Neural cell (in vitro differentiated cells): ENCODE measurements at regions not wholly inside any gene's neighbourhood (a gene's known extent, or its start where the extent isn't known, plus 50 kb on each side); places are given as distances from the start of the nearest gene placed in this dataset.

ENCODE experiments used
- CTCF ChIP-seq: fragments of 450-650 bp; IDR thresholded peaks from 2 replicates; pipeline ENCODE4 v1.5.1; 2014; ENCODE audit warnings: antibody characterized with exemption, mild to moderate bottlenecking, moderate library complexity; ENCODE audit not compliant: poor library complexity, severe bottlenecking
- EZH2 ChIP-seq: fragments of 200-600, 300-800 bp; shearing (Covaris generic), sonication (generic); IDR thresholded peaks from 2 replicates; pipeline ENCODE4 v1.6.1; 2014; ENCODE audit warnings: antibody characterized with exemption, low read length, borderline replicate concordance, mild to moderate bottlenecking; ENCODE audit not compliant: insufficient read depth, poor library complexity, severe bottlenecking
- MXI1 ChIP-seq: fragments of 450-650 bp; conservative IDR thresholded peaks from 2 replicates; pipeline ENCODE4 v1.6.1; 2014; ENCODE audit warnings: antibody characterized with exemption, mild to moderate bottlenecking; ENCODE audit not compliant: poor library complexity, severe bottlenecking
- POLR2AphosphoS5 ChIP-seq: IDR thresholded peaks from 2 replicates; pipeline ENCODE4 v1.6.1; 2012
- RAD21 ChIP-seq: fragments of 450-650 bp; conservative IDR thresholded peaks from 2 replicates; pipeline ENCODE4 v1.6.1; 2014; ENCODE audit warnings: antibody characterized with exemption, mild to moderate bottlenecking, moderate library complexity
- SMC3 ChIP-seq: fragments of 450-650 bp; conservative IDR thresholded peaks from 2 replicates; pipeline ENCODE4 v1.6.1; 2014; ENCODE audit warnings: antibody characterized with exemption, mild to moderate bottlenecking, moderate library complexity; ENCODE audit not compliant: poor library complexity
- TAF1 ChIP-seq: IDR thresholded peaks from 2 replicates; pipeline ENCODE4 v1.6.1; 2012; ENCODE audit warnings: low read depth
- TF ChIP-seq, protein P1 (sequence below): IDR thresholded peaks from 2 replicates; pipeline ENCODE4 v1.6.1; 2012; ENCODE audit warnings: borderline replicate concordance

GRCh38 chr11:93082900-93083299 is 113.4 kb downstream of the MTNR1B start:
- TF ChIP-seq CTCF (no peak), TAF1 (no peak), EZH2 (no peak), POLR2AphosphoS5 (no peak), RAD21 (no peak), SMC3 (no peak), MXI1 (no peak)
- TF ChIP-seq, protein P1, sequence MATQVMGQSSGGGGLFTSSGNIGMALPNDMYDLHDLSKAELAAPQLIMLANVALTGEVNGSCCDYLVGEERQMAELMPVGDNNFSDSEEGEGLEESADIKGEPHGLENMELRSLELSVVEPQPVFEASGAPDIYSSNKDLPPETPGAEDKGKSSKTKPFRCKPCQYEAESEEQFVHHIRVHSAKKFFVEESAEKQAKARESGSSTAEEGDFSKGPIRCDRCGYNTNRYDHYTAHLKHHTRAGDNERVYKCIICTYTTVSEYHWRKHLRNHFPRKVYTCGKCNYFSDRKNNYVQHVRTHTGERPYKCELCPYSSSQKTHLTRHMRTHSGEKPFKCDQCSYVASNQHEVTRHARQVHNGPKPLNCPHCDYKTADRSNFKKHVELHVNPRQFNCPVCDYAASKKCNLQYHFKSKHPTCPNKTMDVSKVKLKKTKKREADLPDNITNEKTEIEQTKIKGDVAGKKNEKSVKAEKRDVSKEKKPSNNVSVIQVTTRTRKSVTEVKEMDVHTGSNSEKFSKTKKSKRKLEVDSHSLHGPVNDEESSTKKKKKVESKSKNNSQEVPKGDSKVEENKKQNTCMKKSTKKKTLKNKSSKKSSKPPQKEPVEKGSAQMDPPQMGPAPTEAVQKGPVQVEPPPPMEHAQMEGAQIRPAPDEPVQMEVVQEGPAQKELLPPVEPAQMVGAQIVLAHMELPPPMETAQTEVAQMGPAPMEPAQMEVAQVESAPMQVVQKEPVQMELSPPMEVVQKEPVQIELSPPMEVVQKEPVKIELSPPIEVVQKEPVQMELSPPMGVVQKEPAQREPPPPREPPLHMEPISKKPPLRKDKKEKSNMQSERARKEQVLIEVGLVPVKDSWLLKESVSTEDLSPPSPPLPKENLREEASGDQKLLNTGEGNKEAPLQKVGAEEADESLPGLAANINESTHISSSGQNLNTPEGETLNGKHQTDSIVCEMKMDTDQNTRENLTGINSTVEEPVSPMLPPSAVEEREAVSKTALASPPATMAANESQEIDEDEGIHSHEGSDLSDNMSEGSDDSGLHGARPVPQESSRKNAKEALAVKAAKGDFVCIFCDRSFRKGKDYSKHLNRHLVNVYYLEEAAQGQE = no peak
